Eye (tissue), 1 donor: ENCODE measurements at regions not wholly inside any gene's neighbourhood (a gene's known extent, or its start where the extent isn't known, plus 50 kb on each side); places are given as distances from the start of the nearest gene placed in this dataset.

Experiments
- DNase-seq: peaks from one replicate; pipeline ENCODE4 v3.0.0-alpha.2; 2015

DNA sequence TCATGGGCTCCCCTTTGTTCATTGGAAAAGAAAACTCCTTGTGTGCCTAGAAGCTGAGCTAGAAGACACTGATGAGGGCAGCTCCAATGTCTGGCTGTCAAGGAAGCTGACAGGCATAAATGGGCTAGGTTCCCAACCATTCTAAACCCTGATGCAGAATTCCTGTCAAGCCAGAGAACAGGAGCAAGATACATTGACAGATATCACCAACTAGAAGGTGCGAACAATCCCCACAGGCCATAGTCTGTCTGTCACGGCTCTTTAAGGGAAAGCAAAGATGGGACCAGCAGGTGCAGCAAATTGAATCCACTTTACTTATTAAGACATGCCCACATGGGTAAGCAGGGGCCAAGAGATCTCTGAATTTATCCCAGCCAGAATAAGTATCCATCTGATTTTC is 617.9 kb upstream of the POT1 start:
- DNase-seq, result peak; percentile 53

DNA sequence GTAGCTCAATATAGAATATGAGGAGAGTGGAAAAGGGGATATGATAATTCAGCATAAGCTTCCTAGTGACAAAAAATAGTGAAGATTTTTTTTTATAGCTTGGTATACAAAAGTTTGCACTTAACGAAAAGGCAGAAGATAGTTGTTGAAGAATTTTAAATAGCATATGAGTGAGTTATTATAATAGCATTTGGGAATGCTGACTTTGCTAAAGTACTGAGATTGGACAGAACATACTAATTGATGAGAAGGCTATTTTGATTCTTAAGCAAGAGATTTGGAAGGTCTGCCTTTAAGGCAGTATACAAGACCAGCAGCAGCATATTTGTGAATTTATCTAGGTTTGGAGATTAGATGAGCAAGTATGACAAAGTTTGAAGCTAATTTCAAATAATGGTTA is 600.9 kb upstream of the POT1 start:
- no peak for DNase-seq

DNA sequence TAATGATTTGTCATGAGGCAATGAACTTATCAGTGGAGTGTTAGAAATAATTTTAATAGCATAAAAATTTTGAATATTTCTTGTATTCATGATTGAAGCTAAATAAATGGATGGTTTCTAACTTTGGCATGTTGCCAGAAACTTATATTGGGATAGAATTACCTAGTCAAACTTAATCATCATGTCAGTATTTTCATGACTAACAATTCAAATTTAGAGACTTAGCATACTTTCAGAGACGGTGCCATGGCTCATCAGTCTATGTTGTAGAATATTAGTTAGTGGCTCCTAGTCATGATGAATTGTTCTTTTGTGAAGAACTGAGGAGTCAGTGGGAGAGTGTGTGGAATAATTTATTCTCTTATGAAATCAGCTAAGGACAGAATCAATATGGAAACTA is 599.6 kb upstream of the POT1 start:
- no peak for DNase-seq

DNA sequence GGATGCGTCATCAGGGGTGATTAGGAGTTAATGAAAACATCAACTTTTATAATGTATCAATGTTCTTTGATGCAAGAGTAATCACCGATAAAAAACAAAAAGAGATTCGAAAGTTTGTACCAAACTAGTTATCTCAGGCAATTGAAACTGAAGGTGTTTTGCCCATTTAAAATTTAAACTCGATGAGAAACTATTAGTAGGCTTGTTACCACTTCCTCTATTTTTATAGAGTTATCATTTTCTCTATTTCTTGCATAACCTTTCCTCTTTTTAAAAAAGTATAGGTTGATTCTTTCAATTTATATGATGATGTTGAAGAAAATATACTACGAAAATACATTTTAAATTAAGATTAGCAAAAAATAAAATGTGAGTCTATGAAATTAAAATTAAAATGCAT is 597.3 kb upstream of the POT1 start:
- no peak for DNase-seq

DNA sequence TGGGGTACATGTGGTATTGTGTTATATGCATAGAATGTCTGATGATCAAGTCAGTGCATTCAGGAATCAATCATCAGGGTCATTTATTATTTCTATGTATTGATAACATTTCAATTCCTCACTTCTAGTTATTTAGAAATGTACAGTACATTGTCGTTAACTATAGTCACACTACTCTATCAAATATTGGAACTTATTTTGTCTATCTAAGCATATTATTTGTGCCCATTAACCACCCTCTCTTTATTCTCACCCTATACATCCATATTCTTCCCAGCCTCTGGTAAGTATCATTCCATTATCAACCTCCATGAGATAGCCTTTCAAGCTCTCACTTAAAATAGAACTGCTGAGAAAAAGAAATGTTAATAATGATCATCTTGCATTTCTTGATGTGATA is 596.5 kb upstream of the POT1 start:
- no peak for DNase-seq

DNA sequence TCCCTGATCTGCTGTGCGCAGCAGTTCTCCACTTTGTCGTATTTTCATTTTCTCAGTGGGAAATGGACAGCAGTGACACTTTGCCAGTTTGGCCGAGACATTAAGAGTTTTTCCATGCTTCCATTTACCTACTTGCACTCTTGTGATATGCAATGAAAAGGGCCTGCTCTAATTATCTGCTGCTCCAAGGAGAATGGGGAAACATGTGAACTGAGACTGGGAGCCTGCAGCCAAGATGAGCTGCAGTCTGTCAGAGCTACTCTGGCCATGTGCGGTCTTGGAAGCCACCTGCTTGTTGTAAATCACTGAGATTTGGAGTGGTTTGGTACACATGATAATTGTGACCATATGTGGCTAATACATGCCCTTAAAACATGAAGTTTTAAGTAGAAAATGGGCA is 586.6 kb upstream of the POT1 start:
- no peak for DNase-seq

DNA sequence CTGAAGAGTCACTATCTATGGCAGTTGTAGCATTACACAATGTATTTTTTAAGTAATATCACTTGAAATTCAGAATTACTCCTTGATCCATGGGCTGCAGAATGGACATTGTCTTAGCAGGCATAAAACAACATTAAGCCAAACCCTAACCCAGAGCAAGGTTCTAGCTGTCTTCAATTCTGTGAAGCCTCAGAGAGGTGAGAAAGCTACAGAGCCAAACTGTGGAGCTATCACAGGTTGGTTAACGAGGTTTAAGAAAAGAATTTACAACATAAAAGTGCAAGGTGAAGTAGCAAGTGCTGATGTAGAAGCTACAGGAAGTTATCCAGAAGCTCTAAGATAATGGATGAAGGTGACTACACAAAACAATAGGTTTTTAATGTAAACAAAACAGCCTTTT is 582.7 kb upstream of the POT1 start:
- no peak for DNase-seq

DNA sequence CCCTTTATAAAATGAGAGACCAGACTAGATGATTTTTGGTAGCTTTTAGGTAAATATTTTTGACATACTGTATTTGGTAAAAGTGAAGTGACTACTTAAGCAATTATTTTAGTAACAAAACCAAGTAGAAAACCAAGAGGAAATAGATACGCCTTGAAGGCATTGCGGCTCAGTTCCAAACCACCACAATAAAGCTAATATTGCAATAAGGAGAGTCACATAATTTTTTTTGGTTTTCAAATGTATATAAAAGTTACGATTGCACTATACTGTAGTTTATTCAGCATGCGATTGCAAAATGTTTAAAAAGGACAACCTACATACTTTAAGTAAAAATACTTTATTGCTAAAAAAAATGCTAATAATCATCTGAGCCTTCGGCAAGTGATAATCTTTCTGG is 581.7 kb upstream of the POT1 start:
- DNase-seq, result no peak

DNA sequence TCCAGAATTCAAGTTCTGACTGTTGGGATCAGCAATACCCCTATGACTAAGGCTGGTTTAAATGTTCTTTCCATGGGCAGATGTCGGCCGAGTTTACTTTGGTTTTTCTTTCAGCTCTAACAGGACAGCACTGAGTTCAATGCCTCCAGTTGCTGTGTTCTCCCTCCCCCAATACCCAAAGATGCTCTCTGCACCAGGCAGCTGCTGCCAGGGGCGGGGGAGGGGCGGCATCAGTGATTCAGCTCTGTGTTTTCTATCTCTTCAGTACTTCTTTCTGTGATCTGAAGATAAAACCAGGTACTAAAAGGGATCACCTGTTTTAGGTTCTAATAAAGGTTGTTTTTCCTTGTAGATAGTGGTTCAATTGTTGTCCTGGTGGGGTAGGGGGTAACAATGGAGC is 576.7 kb upstream of the POT1 start:
- no peak for DNase-seq

DNA sequence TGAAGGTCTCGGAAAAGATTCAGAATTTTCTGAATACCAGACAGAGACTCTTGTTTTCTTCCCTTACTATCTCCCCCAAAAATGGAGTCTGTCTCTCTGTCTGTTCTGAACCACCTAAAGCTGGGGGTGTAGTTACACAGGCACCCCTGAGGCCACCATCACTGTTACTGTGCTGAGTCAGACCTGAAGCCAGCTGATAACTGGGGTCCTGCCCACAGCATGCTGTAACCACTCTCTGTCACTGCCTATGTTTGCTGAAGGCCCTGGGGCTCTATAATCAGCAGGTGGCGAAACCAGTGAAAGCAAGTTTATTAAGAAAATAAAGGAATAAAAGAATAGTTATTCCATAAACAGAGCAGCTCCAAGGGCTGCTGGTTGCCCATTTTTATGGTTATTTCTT is 575.2 kb upstream of the POT1 start:
- no peak for DNase-seq

DNA sequence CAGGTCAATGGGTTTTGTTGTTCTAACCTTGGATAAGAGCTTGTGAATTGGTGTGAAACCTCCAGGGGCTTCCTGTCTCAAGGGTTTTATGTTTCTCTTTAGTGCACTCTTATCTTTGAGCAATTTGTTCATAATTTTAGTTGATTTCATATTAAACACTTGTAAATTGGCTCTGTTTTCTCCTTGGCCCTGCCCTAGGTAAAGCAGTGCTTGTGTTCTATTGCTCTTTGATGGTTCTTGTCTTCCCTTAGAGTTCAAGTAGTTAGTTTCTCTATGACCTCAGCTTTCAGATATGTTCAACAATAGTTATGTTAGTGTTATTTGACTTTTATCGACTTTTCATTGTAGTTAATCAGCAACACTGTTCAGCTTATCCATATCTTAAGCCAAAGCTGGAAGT is 566.4 kb upstream of the POT1 start:
- DNase-seq, result no peak

DNA sequence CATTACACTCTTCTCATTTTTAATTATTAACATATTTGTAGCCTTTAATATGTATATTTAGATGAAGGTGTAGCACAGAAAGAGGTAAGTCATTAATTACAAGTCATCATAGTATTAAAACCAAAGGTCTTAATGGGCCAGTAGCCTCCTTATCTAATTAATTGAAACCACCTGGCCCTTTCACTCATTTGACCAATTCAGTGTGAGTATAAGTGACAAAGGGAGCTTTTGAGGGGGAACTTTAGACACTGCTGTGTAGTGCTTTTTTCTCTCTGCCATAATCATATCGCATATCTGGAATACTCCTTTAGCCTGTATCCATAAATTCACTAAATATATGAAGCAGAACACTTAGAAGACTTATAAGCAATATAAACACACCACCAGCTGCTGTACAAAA is 562.9 kb upstream of the POT1 start:
- DNase-seq, result no peak

DNA sequence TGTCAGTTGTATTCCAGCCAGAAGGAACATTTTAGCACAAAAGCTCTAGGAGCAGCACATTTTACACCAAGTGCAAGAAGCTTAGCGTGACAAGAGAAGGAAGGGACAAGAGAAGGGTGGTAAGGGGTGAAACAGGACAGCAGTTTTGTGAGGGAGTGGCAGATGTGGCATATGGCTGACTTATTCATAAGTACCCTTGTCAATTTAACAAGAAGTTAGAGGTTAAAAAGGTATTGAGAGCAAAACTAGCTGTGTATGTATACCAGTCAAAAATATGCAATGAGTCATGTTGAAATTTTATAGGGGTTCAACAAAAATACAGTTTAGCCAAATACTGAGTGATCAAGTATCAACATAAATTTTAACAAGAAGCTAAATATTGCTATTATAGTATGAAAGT is 561.5 kb upstream of the POT1 start:
- DNase-seq, result no peak

DNA sequence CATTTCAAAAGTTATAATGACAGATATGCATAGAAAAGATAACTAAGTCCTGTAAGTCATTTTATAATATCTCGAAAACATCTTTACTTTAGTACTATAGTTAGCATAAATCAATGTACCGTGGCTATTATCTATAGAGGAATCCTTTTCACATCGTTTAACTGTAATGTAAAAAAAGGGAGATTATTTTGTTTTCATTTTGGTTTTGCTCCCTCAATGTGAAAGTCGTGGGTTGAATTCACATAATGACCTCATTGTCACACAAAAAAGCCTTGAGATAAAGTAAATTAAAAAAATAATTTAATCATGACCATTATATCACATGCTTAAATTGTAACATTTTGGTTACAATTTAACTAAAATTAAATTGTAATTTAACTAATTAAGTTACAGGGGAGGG is 560.5 kb upstream of the POT1 start:
- no peak for DNase-seq

DNA sequence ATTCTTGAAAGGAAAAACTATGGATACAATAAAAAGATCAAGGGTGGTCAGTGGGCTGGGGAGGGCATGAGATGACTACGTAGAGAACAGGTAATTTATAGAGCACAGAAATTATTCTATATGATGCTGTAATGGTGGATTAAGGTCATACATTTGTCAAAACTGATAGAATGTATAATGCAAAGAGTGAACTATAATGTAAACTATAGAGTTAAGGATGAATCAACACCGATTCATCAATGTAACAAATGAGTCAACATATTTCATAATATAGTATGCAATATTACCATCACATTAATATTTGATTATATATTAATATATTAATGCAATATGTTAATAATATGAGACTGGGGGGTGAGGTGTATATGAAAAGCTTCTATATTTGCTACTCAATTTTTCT is 555.6 kb upstream of the POT1 start:
- DNase-seq, result no peak

DNA sequence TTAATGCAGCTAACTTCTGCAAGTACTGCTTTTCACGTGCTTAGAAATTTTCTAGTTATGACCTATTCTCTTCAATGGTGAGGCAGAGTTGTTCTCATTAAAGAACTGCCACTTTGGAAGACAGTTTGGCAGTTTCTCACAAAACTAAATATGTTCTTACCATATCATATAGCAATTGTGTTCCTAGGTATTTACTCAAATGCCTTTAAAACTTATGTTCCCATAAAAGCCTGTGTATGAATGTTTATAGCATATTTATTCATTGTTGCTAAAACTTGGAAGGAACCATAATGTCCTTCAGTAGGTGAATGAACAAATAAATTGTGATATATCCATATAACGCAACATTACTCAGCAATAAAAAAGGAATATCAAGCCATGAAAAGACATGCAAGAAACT is 555.1 kb upstream of the POT1 start:
- DNase-seq, result no peak

DNA sequence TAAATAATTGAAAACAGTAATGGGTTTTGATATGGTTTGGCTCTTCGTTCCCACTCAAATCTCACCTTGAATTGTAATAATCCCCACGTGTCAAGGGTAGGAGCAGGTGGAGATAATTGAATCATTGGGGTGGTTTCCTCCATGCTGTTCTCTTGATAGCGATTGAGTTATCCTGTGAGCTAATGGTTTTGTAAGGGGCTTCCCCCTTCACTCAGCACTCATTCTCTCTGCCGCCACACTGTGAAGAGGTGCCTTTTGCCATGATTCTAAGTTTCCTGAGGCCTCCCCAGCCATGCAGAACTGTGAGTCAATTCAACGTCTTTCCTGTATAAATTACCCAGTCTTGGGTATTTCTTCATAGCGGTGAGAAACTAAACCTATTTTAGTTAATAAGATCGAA is 551.7 kb upstream of the POT1 start:
- no peak for DNase-seq

DNA sequence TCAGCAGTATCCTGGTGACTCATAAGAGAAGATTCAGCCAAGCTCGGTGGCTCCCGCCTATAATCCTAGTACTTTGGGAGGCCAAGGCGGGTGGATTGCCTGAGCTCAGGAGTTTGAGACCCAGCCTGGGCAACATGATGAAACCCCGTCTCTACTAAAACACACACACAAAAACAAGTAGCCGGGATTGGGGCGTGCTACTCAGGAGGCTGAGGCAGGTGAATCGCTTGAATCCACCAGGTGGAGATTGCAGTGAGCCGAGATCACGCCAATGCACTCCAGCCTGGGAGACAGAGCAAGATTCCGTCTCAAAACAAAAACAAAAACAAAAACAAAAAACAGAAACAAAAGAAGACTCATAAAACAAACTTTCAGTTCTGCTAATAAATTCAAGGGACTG is 551.1 kb upstream of the POT1 start:
- no peak for DNase-seq

DNA sequence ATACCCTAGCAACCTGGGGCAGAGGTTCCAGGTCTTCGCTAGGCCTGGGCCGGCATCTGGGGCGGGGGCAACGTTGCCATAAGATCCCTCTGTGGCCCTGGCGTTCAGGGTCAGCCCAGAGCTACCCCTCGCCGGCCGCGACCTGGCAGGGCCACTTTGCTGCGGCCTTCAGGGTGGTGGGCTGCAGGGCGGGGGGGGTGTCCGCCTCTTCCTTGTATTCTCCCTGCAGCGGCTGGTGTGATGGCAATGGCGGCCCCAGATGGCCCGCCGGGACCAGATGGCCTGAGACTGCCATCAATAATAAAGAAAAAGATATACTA is 539.2 kb upstream of the POT1 start:
- DNase-seq, result no peak

DNA sequence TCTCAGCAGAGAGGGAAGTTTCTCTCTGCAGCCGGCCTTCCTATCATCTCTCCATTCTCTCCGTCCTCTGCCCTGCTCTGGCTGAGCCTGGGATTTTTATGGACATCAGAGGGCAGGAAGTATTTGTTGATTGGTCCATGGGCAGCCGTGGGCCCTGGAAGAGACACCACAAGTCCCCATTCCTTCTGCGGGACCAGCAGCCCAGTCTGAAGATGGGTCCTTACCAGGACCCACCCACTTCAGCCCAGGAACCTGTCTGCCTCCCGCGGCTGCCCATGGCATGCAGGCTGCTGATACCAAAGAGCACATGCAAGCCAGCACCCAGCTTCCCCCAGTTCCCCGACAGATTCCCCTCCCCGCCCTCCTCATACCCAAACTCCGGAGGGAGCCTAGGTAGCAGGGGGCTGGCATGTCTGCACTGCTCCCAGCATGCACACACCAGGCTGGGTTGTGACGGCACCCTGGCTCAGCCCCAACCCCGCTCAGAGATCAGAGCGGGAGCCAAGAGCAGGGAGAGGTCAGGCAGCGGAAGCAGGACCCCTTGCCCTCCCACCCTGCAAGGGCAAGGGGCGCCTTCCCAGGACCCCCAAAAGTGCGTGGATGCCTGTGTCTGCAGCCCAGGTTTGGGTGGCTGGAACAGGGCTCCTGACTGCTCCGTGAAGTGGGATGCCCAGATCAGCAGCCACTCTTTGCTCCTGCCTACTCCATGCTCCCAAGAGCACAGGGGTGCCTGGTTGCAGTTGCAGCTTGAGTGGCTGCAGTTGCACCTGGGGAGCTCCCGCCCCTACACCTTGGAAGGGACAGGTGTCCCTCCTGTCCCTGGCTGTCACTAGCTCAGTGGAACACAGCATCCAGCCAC is 538.6 kb upstream of the POT1 start:
- no peak for DNase-seq

DNA sequence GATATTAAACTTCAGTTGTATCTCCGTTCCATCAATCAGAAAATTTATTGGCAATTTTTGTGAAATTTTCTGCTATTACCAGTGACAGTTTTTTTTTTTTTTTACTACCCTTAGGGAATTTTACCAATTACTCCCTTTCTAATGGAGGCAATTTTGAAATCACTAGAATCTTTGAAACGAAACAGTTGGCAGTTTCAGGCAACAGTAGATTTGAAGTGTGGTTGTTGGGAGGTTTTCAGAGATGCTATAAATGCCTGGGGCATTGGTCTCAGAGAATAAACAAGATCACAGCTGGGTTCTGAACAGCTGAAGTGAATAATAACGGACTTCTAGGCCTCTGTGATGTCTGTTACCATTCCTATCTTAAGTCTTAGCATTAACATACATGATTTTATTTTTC is 535.9 kb upstream of the POT1 start:
- peak; percentile 25 for DNase-seq

DNA sequence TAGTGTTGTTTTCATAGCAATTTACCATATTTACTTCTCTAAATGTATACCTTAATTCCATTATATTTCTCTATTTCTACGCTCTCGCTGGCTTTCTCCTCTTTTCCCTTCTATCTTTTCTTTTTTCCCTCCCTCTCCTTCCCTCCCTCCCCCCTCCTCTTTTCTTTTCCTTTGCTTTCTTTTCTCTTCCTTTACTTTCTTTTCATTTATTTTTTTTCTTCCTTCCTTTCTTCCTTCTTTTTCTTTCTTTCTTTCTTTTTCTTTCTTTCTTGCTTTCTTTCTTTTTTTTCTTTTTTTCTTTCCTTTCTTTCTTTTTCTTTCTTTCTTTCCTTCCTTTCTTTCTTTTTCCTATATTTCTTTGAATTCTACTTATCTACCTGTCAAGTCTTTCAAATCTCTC is 533.0 kb upstream of the POT1 start:
- DNase-seq, result no peak

DNA sequence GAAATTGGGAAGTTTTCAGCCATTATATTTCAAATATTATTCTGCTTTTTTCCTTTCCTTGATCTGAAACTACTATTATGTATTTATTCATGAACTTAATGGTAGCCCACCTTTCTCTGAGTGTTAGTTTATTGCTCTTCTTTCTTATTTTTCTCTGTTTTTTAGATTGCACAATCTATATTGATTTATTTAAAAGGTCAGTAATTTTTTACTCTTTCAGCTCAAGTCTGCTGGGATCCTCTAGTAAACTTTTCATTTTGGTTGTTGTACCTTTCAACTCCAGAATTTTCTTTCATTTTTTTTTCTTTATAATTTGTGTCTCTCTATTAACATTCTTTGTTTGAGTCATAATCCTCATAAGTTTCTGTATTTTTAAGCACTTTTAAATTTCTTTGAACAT is 529.4 kb upstream of the POT1 start:
- no peak for DNase-seq

DNA sequence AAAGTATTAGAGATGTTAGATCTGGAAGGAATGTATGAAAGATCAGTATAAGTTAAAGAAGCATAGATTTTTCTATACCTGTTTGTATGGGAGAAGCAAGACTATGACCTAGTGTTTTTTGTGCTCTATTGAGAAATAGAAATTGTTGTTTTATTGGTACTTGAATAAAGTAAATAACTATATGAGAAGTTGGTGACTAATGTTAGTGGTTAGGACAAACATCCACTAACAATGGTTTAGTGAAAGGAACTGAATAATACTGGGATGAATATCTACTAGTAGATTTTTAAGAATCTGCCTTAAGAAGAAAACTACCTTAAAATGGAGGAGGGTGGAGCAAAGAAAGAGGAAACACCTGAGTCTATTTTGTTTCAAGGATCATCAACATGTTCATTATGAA is 521.1 kb upstream of the POT1 start:
- no peak for DNase-seq

DNA sequence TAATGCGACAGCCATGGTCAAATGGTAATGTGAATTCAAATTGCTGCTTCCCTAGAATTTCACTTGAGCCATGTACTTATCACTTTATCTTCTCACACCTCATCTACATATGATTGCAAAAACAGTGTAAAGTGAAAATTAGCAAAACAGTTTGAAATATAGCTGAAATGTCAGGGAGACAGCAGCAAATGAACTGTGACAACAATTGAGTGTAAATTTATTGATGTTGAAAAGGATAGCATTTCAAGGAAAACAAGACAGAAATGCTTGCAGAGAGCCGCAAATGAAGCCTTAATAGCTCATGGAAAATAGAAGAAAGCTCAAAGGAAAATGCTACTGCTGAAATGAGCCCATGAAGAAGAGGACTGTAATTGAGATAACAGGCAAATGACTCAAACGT is 516.2 kb upstream of the POT1 start:
- no peak for DNase-seq

DNA sequence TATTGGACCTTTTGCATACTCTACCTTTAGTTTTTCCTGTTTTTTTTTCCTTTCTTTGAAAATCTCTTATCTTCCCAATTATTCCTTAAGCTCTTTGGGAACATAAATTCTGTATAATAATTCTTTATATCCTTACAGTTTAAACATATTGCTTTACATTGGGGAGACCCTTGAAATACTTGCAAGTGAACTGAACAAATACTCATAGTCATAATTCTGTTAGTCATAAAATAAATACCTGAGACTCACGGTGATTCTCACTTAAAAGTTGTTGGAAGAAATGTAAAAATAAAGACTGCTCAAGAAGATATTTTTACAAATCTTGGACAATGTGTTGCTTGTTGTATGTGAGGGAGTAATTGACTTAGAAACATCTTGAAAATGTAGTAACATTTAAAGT is 515.2 kb upstream of the POT1 start:
- DNase-seq, result no peak
